GM23338 (cell line): ENCODE measurements at regions not wholly inside any gene's neighbourhood (a gene's known extent, or its start where the extent isn't known, plus 50 kb on each side); places are given as distances from the start of the nearest gene placed in this dataset.

ENCODE experiments used
- ATAC-seq: fragments of 200-7000 bp; cut with Tn5 transposase; 3 replicates; pipeline ENCODE4 v1.9.1; 2020
- DNase-seq: peaks from one replicate; pipeline ENCODE4 v3.0.0-alpha.2; 2015; ENCODE audit warnings: low spot score
- H2AFZ ChIP-seq: fragments of 200-600 bp; sonication (generic); 2 replicates; pipeline ENCODE4 v1.8.0; 2016; ENCODE audit warnings: antibody characterized with exemption, mild to moderate bottlenecking, moderate library complexity
- H3F3A ChIP-seq: fragments of 200-600 bp; sonication (generic); replicated peaks from 2 replicates; pipeline ENCODE4 v1.8.0; 2017; ENCODE audit warnings: antibody characterized with exemption, mixed run types, low read depth
- H3K27ac ChIP-seq: fragments of 200-600 bp; sonication (generic); 2 replicates; pipeline ENCODE4 v1.6.1; 2016; ENCODE audit warnings: low read depth
- H3K27me3 ChIP-seq: fragments of 200-600 bp; sonication (generic); 2 replicates; pipeline ENCODE4 v1.8.0; 2016; ENCODE audit warnings: mild to moderate bottlenecking, mixed run types, moderate library complexity; ENCODE audit not compliant: insufficient read depth
- H3K36me3 ChIP-seq: fragments of 200-600 bp; sonication (generic); 2 replicates; pipeline ENCODE4 v1.8.0; 2016; ENCODE audit warnings: mild to moderate bottlenecking; ENCODE audit not compliant: insufficient read depth
- H3K4me1 ChIP-seq: fragments of 200-600 bp; sonication (generic); 2 replicates; pipeline ENCODE4 v1.8.0; 2016; ENCODE audit warnings: mild to moderate bottlenecking, moderate library complexity; ENCODE audit not compliant: insufficient read depth
- H3K4me2 ChIP-seq: fragments of 200-600 bp; sonication (generic); 2 replicates; pipeline ENCODE4 v1.7.1; 2017; ENCODE audit warnings: mixed run types
- H3K4me3 ChIP-seq: fragments of 200-600 bp; sonication (generic); 2 replicates; pipeline ENCODE4 v1.6.1; 2016; ENCODE audit warnings: mixed run types
- H3K79me2 ChIP-seq: fragments of 200-600 bp; sonication (generic); replicated peaks from 2 replicates; pipeline ENCODE4 v1.8.0; 2017; ENCODE audit warnings: mild to moderate bottlenecking; ENCODE audit not compliant: insufficient read depth
- H3K9me2 ChIP-seq: fragments of 200-600 bp; sonication (generic); 2 replicates; pipeline ENCODE4 v1.8.0; 2017; ENCODE audit not compliant: insufficient read depth
- H4K20me1 ChIP-seq: fragments of 200-600 bp; sonication (generic); replicated peaks from 2 replicates; pipeline ENCODE4 v1.8.0; 2017; ENCODE audit warnings: mild to moderate bottlenecking; ENCODE audit not compliant: insufficient read depth
- H3K27ac Mint-ChIP-seq: 2 replicates; pipeline ENCODE4 v1.8.0; 2020; ENCODE audit warnings: inconsistent platforms, mild to moderate bottlenecking, moderate library complexity, mixed read lengths
- H3K27me3 Mint-ChIP-seq: 3 replicates; pipeline ENCODE4 v1.8.0; 2022; ENCODE audit warnings: low read depth, mild to moderate bottlenecking, moderate library complexity, mixed read lengths, inconsistent platforms; ENCODE audit not compliant: insufficient read depth, poor library complexity
- H3K36me3 Mint-ChIP-seq: 3 replicates; pipeline ENCODE4 v1.8.0; 2021; ENCODE audit warnings: low read depth, mild to moderate bottlenecking, inconsistent platforms, moderate library complexity, mixed read lengths
- H3K4me1 Mint-ChIP-seq: 3 replicates; pipeline ENCODE4 v1.8.0; 2020; ENCODE audit warnings: mild to moderate bottlenecking, inconsistent platforms, mixed read lengths
- H3K4me3 Mint-ChIP-seq: 3 replicates; pipeline ENCODE4 v1.8.0; 2021; ENCODE audit warnings: moderate library complexity, mild to moderate bottlenecking, inconsistent platforms, mixed read lengths
- H3K9me3 Mint-ChIP-seq: 3 replicates; pipeline ENCODE4 v1.8.0; 2020; ENCODE audit warnings: moderate library complexity, mild to moderate bottlenecking, inconsistent platforms, mixed read lengths
- CREB1 ChIP-seq: fragments of 250-450 bp; sonication (Bioruptor Pico); IDR thresholded peaks from 2 replicates; pipeline ENCODE4 v1.5.0; 2020; ENCODE audit warnings: low read depth, mild to moderate bottlenecking, moderate library complexity
- EZH2 ChIP-seq: fragments of 200-600 bp; sonication (generic); IDR thresholded peaks from one replicate; pipeline ENCODE4 v1.8.0; 2017; ENCODE audit warnings: antibody characterized with exemption, mild to moderate bottlenecking, low read depth; ENCODE audit not compliant: unreplicated experiment
- EZH2phosphoT487 ChIP-seq: fragments of 200-600 bp; sonication (generic); IDR thresholded peaks from one replicate; pipeline ENCODE4 v1.8.1; 2018; ENCODE audit warnings: antibody characterized with exemption; ENCODE audit not compliant: unreplicated experiment
- JUNB ChIP-seq: IDR thresholded peaks from one replicate; pipeline ENCODE4 v1.6.1; 2016; ENCODE audit warnings: antibody characterized with exemption; ENCODE audit not compliant: unreplicated experiment
- NANOG ChIP-seq: IDR thresholded peaks from 2 replicates; pipeline ENCODE4 v1.6.1; 2016; ENCODE audit warnings: antibody characterized with exemption, borderline replicate concordance
- REST ChIP-seq: IDR thresholded peaks from one replicate; pipeline ENCODE4 v1.6.1; 2018; ENCODE audit warnings: antibody characterized with exemption; ENCODE audit not compliant: unreplicated experiment
- ZNF114 ChIP-seq: fragments of 250-450 bp; sonication (Bioruptor Pico); IDR thresholded peaks from 2 replicates; pipeline ENCODE4 v1.5.0; 2020; ENCODE audit warnings: mild to moderate bottlenecking, moderate library complexity
- ZNF331 ChIP-seq: fragments of 250-450 bp; sonication (Bioruptor Pico); IDR thresholded peaks from 2 replicates; pipeline ENCODE4 v1.5.0; 2020; ENCODE audit warnings: low read depth, mild to moderate bottlenecking, moderate library complexity
- TF ChIP-seq, protein P1 (sequence below): IDR thresholded peaks from 2 replicates; pipeline ENCODE4 v1.6.1; 2016; ENCODE audit warnings: antibody characterized with exemption
- TF ChIP-seq, protein P2 (sequence below), 2 experiments: fragments of 200-600 bp in 1 of 2; sonication (generic) in 1 of 2; conservative IDR thresholded peaks; 2 replicates each; pipeline versions ENCODE4 v1.5.1 to v1.6.1; 2016 to 2017; ENCODE audit warnings: antibody characterized with exemption in 2 of 2, low read depth in 2 of 2, mild to moderate bottlenecking in 2 of 2, moderate library complexity in 1 of 2

GRCh38 chr11:79957702-79958101 is 516.9 kb upstream of the TENM4 start:
- Histone ChIP-seq H2AFZ (no peak overlapping the region), H3K27me3 (no peaks in the 10 kb centered on the region), H4K20me1 (no peaks in the 10 kb centered on the region), H3K4me3 (no peak overlapping the region), H3K79me2 (no peaks in the 10 kb centered on the region), H3K36me3 (no peaks in the 10 kb centered on the region; the same call in 1 of the 2 replicates), H3K9me2 (peaks cover 6% of the 10 kb centered on the region; the same call in 1 of the 2 replicates), H3K4me2 (no peak overlapping the region), H3K4me1 (no peaks in the 10 kb centered on the region), H3F3A (no peaks in the 10 kb centered on the region), H3K27ac (no peak overlapping the region)
- H3K27ac Mint-ChIP-seq, result no peak overlapping the region
- TF ChIP-seq EZH2phosphoT487, result no peak
- TF ChIP-seq REST, result no peak
- no peak for TF ChIP-seq ZNF331 (CRISPR knock-in tag)
- no peak for TF ChIP-seq NANOG
- no peak for TF ChIP-seq JUNB
- no peak for TF ChIP-seq EZH2
- TF ChIP-seq, protein P1, sequence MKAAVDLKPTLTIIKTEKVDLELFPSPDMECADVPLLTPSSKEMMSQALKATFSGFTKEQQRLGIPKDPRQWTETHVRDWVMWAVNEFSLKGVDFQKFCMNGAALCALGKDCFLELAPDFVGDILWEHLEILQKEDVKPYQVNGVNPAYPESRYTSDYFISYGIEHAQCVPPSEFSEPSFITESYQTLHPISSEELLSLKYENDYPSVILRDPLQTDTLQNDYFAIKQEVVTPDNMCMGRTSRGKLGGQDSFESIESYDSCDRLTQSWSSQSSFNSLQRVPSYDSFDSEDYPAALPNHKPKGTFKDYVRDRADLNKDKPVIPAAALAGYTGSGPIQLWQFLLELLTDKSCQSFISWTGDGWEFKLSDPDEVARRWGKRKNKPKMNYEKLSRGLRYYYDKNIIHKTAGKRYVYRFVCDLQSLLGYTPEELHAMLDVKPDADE, result no peak
- no peak for TF ChIP-seq ZNF114 (CRISPR knock-in tag)
- peaks cover 21% of the 10 kb centered on the region for H3K9me3 Mint-ChIP-seq
- ATAC-seq (no peak), DNase-seq (no peak)
- no peak overlapping the region for H3K4me3 Mint-ChIP-seq
- H3K27me3 Mint-ChIP-seq, result no peaks in the 10 kb centered on the region
- H3K36me3 Mint-ChIP-seq, result peaks cover 17% of the 10 kb centered on the region; the same call in 1 of the 3 replicates
- H3K4me1 Mint-ChIP-seq, result peaks cover 4% of the 10 kb centered on the region; the same call in 1 of the 3 replicates

- Histone ChIP-seq H3K27me3 (no peaks in the 10 kb centered on the region), H2AFZ (no peak overlapping the region), H3K4me2 (no peak overlapping the region), H3F3A (no peaks in the 10 kb centered on the region), H4K20me1 (no peaks in the 10 kb centered on the region), H3K4me1 (no peaks in the 10 kb centered on the region), H3K79me2 (no peaks in the 10 kb centered on the region), H3K27ac (no peak overlapping the region), H3K9me2 (peaks cover 6% of the 10 kb centered on the region; the same call in 1 of the 2 replicates), H3K36me3 (no peaks in the 10 kb centered on the region; the same call in 1 of the 2 replicates), H3K4me3 (no peak overlapping the region)
- Mint-ChIP-seq H3K27me3 (no peaks in the 10 kb centered on the region), H3K36me3 (peaks cover 17% of the 10 kb centered on the region; the same call in 1 of the 3 replicates), H3K27ac (no peak overlapping the region), H3K9me3 (peaks cover 21% of the 10 kb centered on the region), H3K4me3 (no peak overlapping the region), H3K4me1 (peaks cover 4% of the 10 kb centered on the region; the same call in 1 of the 3 replicates)
- ATAC-seq (no peak), DNase-seq (no peak)
- TF ChIP-seq REST, result no peak
- TF ChIP-seq EZH2phosphoT487, result no peak
- no peak for TF ChIP-seq ZNF114 (CRISPR knock-in tag)
- TF ChIP-seq, protein P1, result no peak
- no peak for TF ChIP-seq NANOG
- TF ChIP-seq CREB1 (CRISPR knock-in tag), result no peak
- TF ChIP-seq JUNB, result no peak
- TF ChIP-seq, protein P2, sequence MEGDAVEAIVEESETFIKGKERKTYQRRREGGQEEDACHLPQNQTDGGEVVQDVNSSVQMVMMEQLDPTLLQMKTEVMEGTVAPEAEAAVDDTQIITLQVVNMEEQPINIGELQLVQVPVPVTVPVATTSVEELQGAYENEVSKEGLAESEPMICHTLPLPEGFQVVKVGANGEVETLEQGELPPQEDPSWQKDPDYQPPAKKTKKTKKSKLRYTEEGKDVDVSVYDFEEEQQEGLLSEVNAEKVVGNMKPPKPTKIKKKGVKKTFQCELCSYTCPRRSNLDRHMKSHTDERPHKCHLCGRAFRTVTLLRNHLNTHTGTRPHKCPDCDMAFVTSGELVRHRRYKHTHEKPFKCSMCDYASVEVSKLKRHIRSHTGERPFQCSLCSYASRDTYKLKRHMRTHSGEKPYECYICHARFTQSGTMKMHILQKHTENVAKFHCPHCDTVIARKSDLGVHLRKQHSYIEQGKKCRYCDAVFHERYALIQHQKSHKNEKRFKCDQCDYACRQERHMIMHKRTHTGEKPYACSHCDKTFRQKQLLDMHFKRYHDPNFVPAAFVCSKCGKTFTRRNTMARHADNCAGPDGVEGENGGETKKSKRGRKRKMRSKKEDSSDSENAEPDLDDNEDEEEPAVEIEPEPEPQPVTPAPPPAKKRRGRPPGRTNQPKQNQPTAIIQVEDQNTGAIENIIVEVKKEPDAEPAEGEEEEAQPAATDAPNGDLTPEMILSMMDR (conservative IDR thresholded peaks at IDR 0.05; ENCODE audit: low read depth in 2 of 2), result no peak
Observed at GRCh38 chr11:79956061-79956460, 515.2 kb upstream of the TENM4 start.
